IMR-90 (cell line): ENCODE measurements at regions not wholly inside any gene's neighbourhood (a gene's known extent, or its start where the extent isn't known, plus 50 kb on each side); places are given as distances from the start of the nearest gene placed in this dataset.

ENCODE experiments used
- ATAC-seq: fragments of 200-7000 bp; cut with Tn5 transposase; 2 replicates; pipeline ENCODE4 v1.9.1; 2020; ENCODE audit warnings: low read depth, mild to moderate bottlenecking, moderate library complexity
- BruUV-seq: library from RNA; stranded (reverse); fragments of 400-500 nt; replicated peaks from 2 replicates; lab custom pipeline; 2021; lab: Mats Ljungman, UMichigan
- CTCF ChIA-PET: fragments of 300-600 bp; formaldehyde crosslinking; extraction: SDS; loops from one replicate; lab custom pipeline; 2021; ENCODE audit warnings: antibody characterized with exemption; lab: Yijun Ruan, JAX
- POLR2A ChIA-PET: fragments of 300-600 bp; sonication (Branson Sonifier 250); formaldehyde crosslinking; loops from one replicate; lab custom pipeline; 2022; ENCODE audit warnings: antibody characterized with exemption; ENCODE audit not compliant: unreplicated experiment; lab: Charles Lee
- DNase-seq: peaks from one replicate; pipeline ENCODE4 v3.0.0; 2013
- H2AFZ ChIP-seq: replicated peaks from 2 replicates; pipeline ENCODE3; 2013; ENCODE audit warnings: low read length, mild to moderate bottlenecking; ENCODE audit not compliant: poor library complexity
- H2AK5ac ChIP-seq: 2 replicates; pipeline ENCODE4 v1.6.1; 2013; ENCODE audit warnings: low read depth, low read length, inconsistent platforms
- H2AK9ac ChIP-seq: replicated peaks from 2 replicates; pipeline ENCODE3; 2013; ENCODE audit warnings: mild to moderate bottlenecking, low read depth, low read length, moderate library complexity; ENCODE audit not compliant: poor library complexity
- H2BK120ac ChIP-seq: 2 replicates; pipeline ENCODE4 v1.6.1; 2013; ENCODE audit warnings: low read depth, low read length, inconsistent platforms
- H2BK15ac ChIP-seq: 3 replicates; pipeline ENCODE4 v1.6.1; 2013; ENCODE audit warnings: low read depth, low read length, inconsistent platforms
- H2BK20ac ChIP-seq: 2 replicates; pipeline ENCODE4 v1.6.1; 2013; ENCODE audit warnings: low read depth, mild to moderate bottlenecking, inconsistent platforms, low read length, moderate library complexity
- H2BK5ac ChIP-seq: 2 replicates; pipeline ENCODE4 v1.6.1; 2013; ENCODE audit warnings: mild to moderate bottlenecking, low read depth, low read length, inconsistent platforms; ENCODE audit not compliant: poor library complexity, severe bottlenecking
- H3K14ac ChIP-seq: replicated peaks from 2 replicates; pipeline ENCODE4 v1.6.1; 2013; ENCODE audit warnings: low read depth, low read length, inconsistent platforms
- H3K18ac ChIP-seq: 2 replicates; pipeline ENCODE4 v1.6.1; 2013; ENCODE audit warnings: low read depth, low read length, control low read depth
- H3K23ac ChIP-seq: 2 replicates; pipeline ENCODE4 v1.6.1; 2013; ENCODE audit warnings: low read depth, low read length, inconsistent platforms
- H3K27ac ChIP-seq: 2 replicates; pipeline ENCODE4 v1.5.1; 2013; ENCODE audit warnings: mild to moderate bottlenecking, control low read depth, low read length; ENCODE audit not compliant: insufficient read depth
- H3K27me3 ChIP-seq: 2 replicates; pipeline ENCODE4 v1.6.1; 2013; ENCODE audit warnings: low read length; ENCODE audit not compliant: control insufficient read depth, insufficient read depth
- H3K36me3 ChIP-seq: 2 replicates; pipeline ENCODE4 v1.6.1; 2013; ENCODE audit warnings: low read length, mixed read lengths; ENCODE audit not compliant: control insufficient read depth, insufficient read depth
- H3K4ac ChIP-seq: 2 replicates; pipeline ENCODE4 v1.6.1; 2013; ENCODE audit warnings: low read depth, low read length, inconsistent platforms
- H3K4me1 ChIP-seq: 2 replicates; pipeline ENCODE4 v1.6.1; 2013; ENCODE audit warnings: low read length, mixed read lengths; ENCODE audit not compliant: control insufficient read depth, insufficient read depth
- H3K4me2 ChIP-seq: 2 replicates; pipeline ENCODE4 v1.6.1; 2013; ENCODE audit warnings: low read depth, mild to moderate bottlenecking, control low read depth, low read length, moderate library complexity
- H3K4me3 ChIP-seq: 2 replicates; pipeline ENCODE4 v1.5.1; 2013; ENCODE audit warnings: low read depth, mild to moderate bottlenecking, control low read depth, low read length, moderate library complexity; ENCODE audit not compliant: insufficient read depth
- H3K56ac ChIP-seq: 2 replicates; pipeline ENCODE4 v1.6.1; 2013; ENCODE audit warnings: low read length, inconsistent platforms; ENCODE audit not compliant: insufficient read depth; ENCODE audit errors: extremely low read depth
- H3K79me1 ChIP-seq, 2 experiments: 2 replicates each; pipeline ENCODE4 v1.6.1; 2013; ENCODE audit warnings: low read length in 2 of 2, inconsistent platforms in 1 of 2, low read depth in 1 of 2
- H3K9ac ChIP-seq: 2 replicates; pipeline ENCODE4 v1.6.1; 2013; ENCODE audit warnings: low read depth, low read length, control low read depth
- H3K9me1 ChIP-seq: 2 replicates; pipeline ENCODE4 v1.6.1; 2013; ENCODE audit warnings: low read length, inconsistent platforms; ENCODE audit not compliant: insufficient read depth
- H3K9me3 ChIP-seq: 2 replicates; pipeline ENCODE4 v1.6.1; 2013; ENCODE audit warnings: low read length; ENCODE audit not compliant: control insufficient read depth, insufficient read depth
- H4K20me1 ChIP-seq: 2 replicates; pipeline ENCODE4 v1.6.1; 2013; ENCODE audit warnings: low read length, inconsistent platforms; ENCODE audit not compliant: insufficient read depth
- H4K5ac ChIP-seq: 2 replicates; pipeline ENCODE4 v1.6.1; 2013; ENCODE audit warnings: mild to moderate bottlenecking, low read depth, low read length, control low read depth
- H4K8ac ChIP-seq, 2 experiments: 2 replicates each; pipeline ENCODE4 v1.6.1; 2013; ENCODE audit warnings: low read depth in 2 of 2, low read length in 2 of 2, control low read depth in 1 of 2, inconsistent platforms in 1 of 2
- H4K91ac ChIP-seq: 2 replicates; pipeline ENCODE4 v1.6.1; 2013; ENCODE audit warnings: low read depth, low read length, inconsistent platforms; ENCODE audit not compliant: insufficient read depth
- BHLHE40 ChIP-seq: fragments of 150-350 bp; IDR thresholded peaks from 2 replicates; pipeline ENCODE4 v1.6.1; 2016; ENCODE audit warnings: mild to moderate bottlenecking, low read depth, low read length
- CEBPB ChIP-seq: IDR thresholded peaks from 2 replicates; pipeline ENCODE4 v1.6.1; 2012; ENCODE audit warnings: low read depth, low read length, improper control_type of control experiment
- CHD1 ChIP-seq: IDR thresholded peaks from 2 replicates; pipeline ENCODE4 v1.6.1; 2012; ENCODE audit warnings: low read depth, low read length, improper control_type of control experiment
- FOS ChIP-seq: fragments of 150-350 bp; IDR thresholded peaks from 2 replicates; pipeline ENCODE4 v1.6.1; 2016; ENCODE audit warnings: low read depth, low read length
- MAFK ChIP-seq: IDR thresholded peaks from 2 replicates; pipeline ENCODE4 v1.6.1; 2012; ENCODE audit warnings: low read depth, low read length, improper control_type of control experiment
- MAZ ChIP-seq: IDR thresholded peaks from 2 replicates; pipeline ENCODE4 v1.6.1; 2012; ENCODE audit warnings: low read depth, mild to moderate bottlenecking, low read length, improper control_type of control experiment, moderate library complexity, borderline replicate concordance
- MXI1 ChIP-seq: IDR thresholded peaks from 2 replicates; pipeline ENCODE4 v1.6.1; 2012; ENCODE audit warnings: low read depth, mild to moderate bottlenecking, low read length, moderate library complexity, borderline replicate concordance
- NFE2L2 ChIP-seq: fragments of 150-350 bp; IDR thresholded peaks from 2 replicates; pipeline ENCODE4 v1.6.1; 2016; ENCODE audit warnings: low read depth, mild to moderate bottlenecking, low read length
- POLR2A ChIP-seq: IDR thresholded peaks from 2 replicates; pipeline ENCODE4 v1.6.1; 2012; ENCODE audit warnings: mild to moderate bottlenecking, low read depth, low read length
- RAD21 ChIP-seq: IDR thresholded peaks from 2 replicates; pipeline ENCODE4 v1.6.1; 2012; ENCODE audit warnings: low read length, improper control_type of control experiment
- RCOR1 ChIP-seq: IDR thresholded peaks from 2 replicates; pipeline ENCODE4 v1.6.1; 2012; ENCODE audit warnings: mild to moderate bottlenecking, low read length, improper control_type of control experiment; ENCODE audit not compliant: insufficient replicate concordance
- RFX5 ChIP-seq: IDR thresholded peaks from 2 replicates; pipeline ENCODE4 v1.8.0; 2012; ENCODE audit warnings: low read depth, mild to moderate bottlenecking, low read length, moderate library complexity
- SMC3 ChIP-seq: fragments of 150-350 bp; IDR thresholded peaks from 2 replicates; pipeline ENCODE4 v1.6.1; 2016; ENCODE audit warnings: low read depth, mild to moderate bottlenecking, antibody characterized with exemption, low read length, moderate library complexity
- WGBS, 2 experiments: methylation state at CpG; one replicate each; pipeline versions ENCODE4 v1.1.5 to v1.1.7; 2013; ENCODE audit warnings: missing lambda C conversion rate in 2 of 2; ENCODE audit not compliant: insufficient read length in 1 of 2; ENCODE audit errors: extremely low coverage in 2 of 2; 5-methylcytosine and 5-hydroxymethylcytosine counted together
- dilution Hi-C: fragments of 300-500 bp; cut with HindIII; formaldehyde crosslinking; loops from one replicate; pipeline ENCODE4 v1.14.3; 2018; ENCODE audit warnings: low sequenced_read_pairs; ENCODE audit not compliant: unreplicated experiment
- in situ Hi-C: fragments of 300-500 bp; cut with MboI; formaldehyde crosslinking; loops from 3 replicates; pipeline ENCODE4 v1.14.3; 2019; ENCODE audit warnings: low sequenced_read_pairs, inconsistent platforms, mixed read lengths
- intact Hi-C: fragments of 100-400 bp; cut with micrococcal nuclease; formaldehyde crosslinking; loops from 2 replicates; pipeline ENCODE4 v1.10.0; 2022
- TF ChIP-seq, protein P1 (sequence below): fragments of 150-350 bp; IDR thresholded peaks from 2 replicates; pipeline ENCODE4 v1.6.1; 2016; ENCODE audit warnings: low read depth, mild to moderate bottlenecking, low read length, moderate library complexity, borderline replicate concordance
- TF ChIP-seq, protein P2 (sequence below): fragments of 150-350 bp; IDR thresholded peaks from 2 replicates; pipeline ENCODE4 v1.6.1; 2017; ENCODE audit warnings: mild to moderate bottlenecking, antibody characterized with exemption, low read length, low read depth
- TF ChIP-seq, protein P3 (sequence below): conservative IDR thresholded peaks from 2 replicates; pipeline ENCODE4 v1.5.1; 2012; ENCODE audit warnings: mild to moderate bottlenecking, low read depth, low read length, improper control_type of control experiment

DNA sequence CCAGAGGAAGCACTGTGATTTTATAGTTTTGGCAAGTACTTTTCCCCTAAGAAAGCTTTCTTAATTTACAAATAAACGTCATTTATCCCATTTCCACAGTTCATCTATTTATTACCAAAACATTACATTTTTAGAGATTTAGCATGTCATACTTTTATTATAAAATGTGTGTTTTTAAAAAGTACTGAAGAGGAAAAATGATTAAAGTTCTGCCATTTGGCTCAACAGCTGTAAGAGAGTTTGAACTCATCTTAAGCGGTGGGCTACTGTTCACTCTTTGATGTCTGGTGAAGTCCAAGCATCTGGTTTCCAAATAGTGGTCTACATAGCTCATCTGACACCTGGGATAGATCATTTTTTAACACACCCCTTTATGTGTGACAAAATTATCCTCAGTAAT, 51.3 kb upstream of the TANC1 start:
- BruUV-seq = no TSS peak
- WGBS, 2 experiments = 100% methylated on average over 1 of the region's 2 CpGs; no CpG with 5 or more reads in 1 of the 2 experiments

More for the DNA sequence above, 51.3 kb upstream of the TANC1 start:
- Histone ChIP-seq H3K14ac (no peak overlapping the region), H3K79me1 (no peaks in the 10 kb centered on the region), H2AK5ac (no peak overlapping the region), H4K5ac (no peak overlapping the region), H3K18ac (no peak overlapping the region), H3K4me1 (no peaks in the 10 kb centered on the region), H2BK15ac (no peak overlapping the region), H3K36me3 (no peaks in the 10 kb centered on the region), H3K56ac (no peak overlapping the region), H4K8ac (no peak overlapping the region), H2AK9ac (no peak overlapping the region), H2BK5ac (no peak overlapping the region), H2AFZ (no peak overlapping the region), H3K9me3 (no peaks in the 10 kb centered on the region), H3K9me1 (peaks cover 3% of the 10 kb centered on the region; the same call in 1 of the 2 replicates), H3K9ac (no peak overlapping the region), H3K27me3 (no peaks in the 10 kb centered on the region), H4K20me1 (no peaks in the 10 kb centered on the region), H3K4ac (no peak overlapping the region), H3K4me3 (no peak overlapping the region), H3K27ac (no peak overlapping the region), H2BK20ac (no peak overlapping the region), H3K4me2 (no peak overlapping the region), H2BK120ac (no peak overlapping the region), H3K23ac (no peak overlapping the region), H4K91ac (no peak overlapping the region)
- DNase-seq (no peak), ATAC-seq (no peak)
- POLR2A ChIA-PET = no interaction called here
- TF ChIP-seq, protein P1, sequence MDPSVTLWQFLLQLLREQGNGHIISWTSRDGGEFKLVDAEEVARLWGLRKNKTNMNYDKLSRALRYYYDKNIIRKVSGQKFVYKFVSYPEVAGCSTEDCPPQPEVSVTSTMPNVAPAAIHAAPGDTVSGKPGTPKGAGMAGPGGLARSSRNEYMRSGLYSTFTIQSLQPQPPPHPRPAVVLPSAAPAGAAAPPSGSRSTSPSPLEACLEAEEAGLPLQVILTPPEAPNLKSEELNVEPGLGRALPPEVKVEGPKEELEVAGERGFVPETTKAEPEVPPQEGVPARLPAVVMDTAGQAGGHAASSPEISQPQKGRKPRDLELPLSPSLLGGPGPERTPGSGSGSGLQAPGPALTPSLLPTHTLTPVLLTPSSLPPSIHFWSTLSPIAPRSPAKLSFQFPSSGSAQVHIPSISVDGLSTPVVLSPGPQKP = no peak
- TF ChIP-seq POLR2A = no peak
- no peak for TF ChIP-seq RFX5
- TF ChIP-seq BHLHE40 = no peak
- no peak for TF ChIP-seq SMC3
- no peak for TF ChIP-seq CEBPB
- TF ChIP-seq, protein P2, sequence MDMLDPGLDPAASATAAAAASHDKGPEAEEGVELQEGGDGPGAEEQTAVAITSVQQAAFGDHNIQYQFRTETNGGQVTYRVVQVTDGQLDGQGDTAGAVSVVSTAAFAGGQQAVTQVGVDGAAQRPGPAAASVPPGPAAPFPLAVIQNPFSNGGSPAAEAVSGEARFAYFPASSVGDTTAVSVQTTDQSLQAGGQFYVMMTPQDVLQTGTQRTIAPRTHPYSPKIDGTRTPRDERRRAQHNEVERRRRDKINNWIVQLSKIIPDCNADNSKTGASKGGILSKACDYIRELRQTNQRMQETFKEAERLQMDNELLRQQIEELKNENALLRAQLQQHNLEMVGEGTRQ = no peak
- TF ChIP-seq MAZ = no peak
- no peak for TF ChIP-seq MXI1
- no peak for TF ChIP-seq CHD1
- no peak for TF ChIP-seq RCOR1
- no peak for TF ChIP-seq NFE2L2
- TF ChIP-seq FOS = no peak
- no peak for TF ChIP-seq RAD21
- TF ChIP-seq, protein P3, sequence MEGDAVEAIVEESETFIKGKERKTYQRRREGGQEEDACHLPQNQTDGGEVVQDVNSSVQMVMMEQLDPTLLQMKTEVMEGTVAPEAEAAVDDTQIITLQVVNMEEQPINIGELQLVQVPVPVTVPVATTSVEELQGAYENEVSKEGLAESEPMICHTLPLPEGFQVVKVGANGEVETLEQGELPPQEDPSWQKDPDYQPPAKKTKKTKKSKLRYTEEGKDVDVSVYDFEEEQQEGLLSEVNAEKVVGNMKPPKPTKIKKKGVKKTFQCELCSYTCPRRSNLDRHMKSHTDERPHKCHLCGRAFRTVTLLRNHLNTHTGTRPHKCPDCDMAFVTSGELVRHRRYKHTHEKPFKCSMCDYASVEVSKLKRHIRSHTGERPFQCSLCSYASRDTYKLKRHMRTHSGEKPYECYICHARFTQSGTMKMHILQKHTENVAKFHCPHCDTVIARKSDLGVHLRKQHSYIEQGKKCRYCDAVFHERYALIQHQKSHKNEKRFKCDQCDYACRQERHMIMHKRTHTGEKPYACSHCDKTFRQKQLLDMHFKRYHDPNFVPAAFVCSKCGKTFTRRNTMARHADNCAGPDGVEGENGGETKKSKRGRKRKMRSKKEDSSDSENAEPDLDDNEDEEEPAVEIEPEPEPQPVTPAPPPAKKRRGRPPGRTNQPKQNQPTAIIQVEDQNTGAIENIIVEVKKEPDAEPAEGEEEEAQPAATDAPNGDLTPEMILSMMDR = no peak
- no peak for TF ChIP-seq MAFK
- CTCF ChIA-PET = interaction anchor here (0.7 kb wide), 1 partner anchor 8 kb away, joined by 5 read pairs; no protein-coding TSS in a partner anchor
- in situ Hi-C loops (no loop called here), dilution Hi-C loops (loop anchor here (25.0 kb wide), 1 partner anchor 195 kb away; no protein-coding TSS in a partner anchor), intact Hi-C loops (no loop called here)
